H1 (cell line): ENCODE measurements at regions not wholly inside any gene's neighbourhood (a gene's known extent, or its start where the extent isn't known, plus 50 kb on each side); places are given as distances from the start of the nearest gene placed in this dataset.

ENCODE experiments used
- CTCF ChIA-PET: fragments of 300-600 bp; sonication (Branson Sonifier 250); formaldehyde crosslinking; loops from one replicate; lab custom pipeline; 2021; ENCODE audit not compliant: partially characterized antibody; lab: Charles Lee
- POLR2A ChIA-PET: fragments of 300-600 bp; sonication (Branson Sonifier 250); formaldehyde crosslinking; loops from one replicate; lab custom pipeline; 2021; ENCODE audit warnings: inconsistent platforms; ENCODE audit not compliant: partially characterized antibody; lab: Charles Lee
- DNase-seq, 2 experiments: peaks; one replicate each; pipeline versions ENCODE4 v3.0.0 to v3.0.0-alpha.2; 2010 to 2022; ENCODE audit warnings: low spot score in 2 of 2, low read depth in 1 of 2, mixed read lengths in 1 of 2
- FAIRE-seq: peaks from 2 replicates; lab custom pipeline; 2011; peaks lifted over from hg19 to GRCh38; lab: Jason Lieb, UNC
- H2AFZ ChIP-seq: 2 replicates; pipeline ENCODE4 v1.8.1; 2012; ENCODE audit warnings: low read length, inconsistent platforms
- H2AK5ac ChIP-seq: 2 replicates; pipeline ENCODE4 v1.6.1; 2013; ENCODE audit warnings: low read depth, low read length
- H2BK120ac ChIP-seq: replicated peaks from 2 replicates; pipeline ENCODE3; 2013; ENCODE audit warnings: low read depth, low read length, inconsistent platforms
- H2BK12ac ChIP-seq: 2 replicates; pipeline ENCODE4 v1.6.1; 2013; ENCODE audit warnings: low read depth, low read length
- H2BK15ac ChIP-seq: 2 replicates; pipeline ENCODE4 v1.6.1; 2013; ENCODE audit warnings: low read length
- H2BK20ac ChIP-seq: 2 replicates; pipeline ENCODE4 v1.6.1; 2013; ENCODE audit warnings: low read length
- H2BK5ac ChIP-seq: 2 replicates; pipeline ENCODE4 v1.6.1; 2013; ENCODE audit warnings: low read depth, low read length
- H3K14ac ChIP-seq: 2 replicates; pipeline ENCODE4 v1.6.1; 2013; ENCODE audit warnings: inconsistent platforms; ENCODE audit not compliant: insufficient read length
- H3K18ac ChIP-seq: 2 replicates; pipeline ENCODE4 v1.6.1; 2013; ENCODE audit warnings: low read length; ENCODE audit errors: extremely low read depth
- H3K23ac ChIP-seq: 2 replicates; pipeline ENCODE4 v1.6.1; 2013; ENCODE audit warnings: inconsistent platforms; ENCODE audit not compliant: insufficient read length
- H3K23me2 ChIP-seq: 2 replicates; pipeline ENCODE4 v1.6.1; 2013; ENCODE audit warnings: low read depth, low read length
- H3K27ac ChIP-seq: 2 replicates; pipeline ENCODE4 v1.6.1; 2011; ENCODE audit warnings: low read depth, low read length, inconsistent platforms
- H3K27me3 ChIP-seq, 4 experiments: replicated peaks in 1 of 4; 1 replicate in 1 of 4; 2 replicates in 3 of 4; pipeline versions ENCODE4 v1.6.1 to v1.8.1; 2011 to 2013; ENCODE audit warnings: low read length in 3 of 4, mild to moderate bottlenecking in 3 of 4, inconsistent platforms in 2 of 4, mixed read lengths in 2 of 4, moderate library complexity in 1 of 4; ENCODE audit not compliant: control insufficient read depth in 3 of 4, insufficient read depth in 3 of 4; ENCODE audit errors: extremely low read depth in 1 of 4
- H3K36me3 ChIP-seq, 4 experiments: 2 replicates each; pipeline versions ENCODE4 v1.6.1 to v1.8.1; 2011 to 2013; ENCODE audit warnings: mild to moderate bottlenecking in 4 of 4, low read length in 3 of 4, moderate library complexity in 2 of 4, control low read depth in 1 of 4, inconsistent platforms in 1 of 4; ENCODE audit not compliant: insufficient read depth in 4 of 4, control insufficient read depth in 2 of 4
- H3K4ac ChIP-seq: replicated peaks from 2 replicates; pipeline ENCODE3; 2013; ENCODE audit warnings: low read length, low read depth, mixed read lengths, inconsistent platforms; ENCODE audit not compliant: insufficient read length
- H3K4me1 ChIP-seq, 4 experiments: replicated peaks in 1 of 4; 1 replicate in 1 of 4; 2 replicates in 3 of 4; pipeline versions ENCODE4 v1.6.1 to v1.8.1; 2011 to 2013; ENCODE audit warnings: low read length in 3 of 4, inconsistent platforms in 2 of 4, mixed read lengths in 1 of 4; ENCODE audit not compliant: insufficient read depth in 4 of 4, control insufficient read depth in 3 of 4
- H3K4me2 ChIP-seq, 2 experiments: 2 replicates each; pipeline versions ENCODE4 v1.6.1 to v1.8.1; 2011 to 2013; ENCODE audit warnings: low read depth in 2 of 2, low read length in 2 of 2, control low read depth in 1 of 2, inconsistent platforms in 1 of 2, mild to moderate bottlenecking in 1 of 2; ENCODE audit not compliant: insufficient read depth in 1 of 2
- H3K4me3 ChIP-seq, 4 experiments: fragments of 200-600, 300-600 bp in 1 of 4; sonication (generic), shearing (Covaris generic), sonication (Bioruptor Twin) in 1 of 4; 2 replicates each; pipeline versions ENCODE4 v1.5.1 to v1.8.1; 2011 to 2016; ENCODE audit warnings: low read length in 4 of 4, low read depth in 3 of 4, control low read depth in 2 of 4, inconsistent platforms in 2 of 4, mild to moderate bottlenecking in 2 of 4, mixed read lengths in 1 of 4, moderate library complexity in 1 of 4; ENCODE audit not compliant: insufficient read depth in 2 of 4; ENCODE audit errors: extremely low read depth in 1 of 4
- H3K56ac ChIP-seq: replicated peaks from 2 replicates; pipeline ENCODE3; 2013; ENCODE audit warnings: low read depth, mild to moderate bottlenecking, mixed read lengths, low read length, inconsistent platforms; ENCODE audit not compliant: insufficient read length
- H3K79me1 ChIP-seq: 2 replicates; pipeline ENCODE4 v1.6.1; 2013; ENCODE audit warnings: low read depth, low read length, control low read depth
- H3K79me2 ChIP-seq, 2 experiments: 2 replicates each; pipeline versions ENCODE4 v1.6.1 to v1.8.1; 2012 to 2013; ENCODE audit warnings: low read length in 2 of 2, mild to moderate bottlenecking in 2 of 2, inconsistent platforms in 1 of 2; ENCODE audit not compliant: insufficient read depth in 2 of 2, control insufficient read depth in 1 of 2
- H3K9ac ChIP-seq, 4 experiments: replicated peaks in 1 of 4; 1 replicate in 1 of 4; 2 replicates in 3 of 4; pipeline versions ENCODE4 v1.6.1 to v1.8.1; 2011 to 2013; ENCODE audit warnings: low read depth in 3 of 4, low read length in 3 of 4, control low read depth in 2 of 4, mild to moderate bottlenecking in 2 of 4, moderate library complexity in 2 of 4, inconsistent platforms in 1 of 4; ENCODE audit errors: extremely low read depth in 1 of 4
- H3K9me3 ChIP-seq, 2 experiments: 2 replicates each; pipeline versions ENCODE4 v1.6.1 to v1.8.1; 2012 to 2013; ENCODE audit warnings: mild to moderate bottlenecking in 2 of 2, moderate library complexity in 2 of 2, control low read depth in 1 of 2, inconsistent platforms in 1 of 2, low read depth in 1 of 2, low read length in 1 of 2, mixed read lengths in 1 of 2; ENCODE audit not compliant: insufficient read depth in 2 of 2
- H4K20me1 ChIP-seq, 2 experiments: replicated peaks in 1 of 2; 2 replicates each; pipeline versions ENCODE3 to v1.8.1; 2011 to 2013; ENCODE audit warnings: inconsistent platforms in 2 of 2, low read length in 2 of 2, mild to moderate bottlenecking in 1 of 2; ENCODE audit not compliant: insufficient read depth in 2 of 2, control insufficient read depth in 1 of 2
- H4K5ac ChIP-seq: 2 replicates; pipeline ENCODE4 v1.6.1; 2013; ENCODE audit warnings: low read length, low read depth, mixed read lengths, inconsistent platforms; ENCODE audit not compliant: insufficient read length
- H4K8ac ChIP-seq: 2 replicates; pipeline ENCODE4 v1.8.0; 2013; ENCODE audit warnings: mild to moderate bottlenecking, moderate library complexity, low read length, inconsistent platforms; ENCODE audit not compliant: insufficient read depth; ENCODE audit errors: extremely low read depth
- H4K91ac ChIP-seq: replicated peaks from 2 replicates; pipeline ENCODE3; 2013; ENCODE audit warnings: low read length, mixed read lengths, inconsistent platforms; ENCODE audit not compliant: insufficient read length
- ASH2L ChIP-seq: fragments of 200-600, 300-600 bp; sonication (generic); IDR thresholded peaks from one replicate; pipeline ENCODE4 v1.7.1; 2017; ENCODE audit warnings: low read length
- EP300 ChIP-seq, 2 experiments: IDR thresholded peaks; 1 replicate in 1 of 2; 2 replicates in 1 of 2; pipeline ENCODE4 v1.6.1; 2011 to 2012; ENCODE audit warnings: low read depth in 2 of 2, low read length in 2 of 2, mild to moderate bottlenecking in 2 of 2, borderline replicate concordance in 1 of 2, inconsistent platforms in 1 of 2, moderate library complexity in 1 of 2
- FOSL1 ChIP-seq: IDR thresholded peaks from 2 replicates; pipeline ENCODE4 v1.6.1; 2011; ENCODE audit warnings: mild to moderate bottlenecking, low read depth, low read length, moderate library complexity; ENCODE audit not compliant: insufficient read depth
- GABPA ChIP-seq: IDR thresholded peaks from 2 replicates; pipeline ENCODE4 v1.6.1; 2011; ENCODE audit warnings: mild to moderate bottlenecking, low read length, moderate library complexity, borderline replicate concordance; ENCODE audit not compliant: insufficient read depth
- MAFK ChIP-seq: IDR thresholded peaks from 2 replicates; pipeline ENCODE4 v1.6.1; 2012; ENCODE audit warnings: low read depth, mild to moderate bottlenecking, improper control_type of control experiment, low read length
- POLR2A ChIP-seq, 2 experiments: IDR thresholded peaks; 1 replicate in 1 of 2; 2 replicates in 1 of 2; pipeline ENCODE4 v1.6.1; 2011; ENCODE audit warnings: low read depth in 2 of 2, low read length in 2 of 2, mild to moderate bottlenecking in 2 of 2; ENCODE audit errors: control extremely low read depth in 1 of 2
- SAP30 ChIP-seq: fragments of 300-600 bp; sonication (generic); IDR thresholded peaks from 2 replicates; pipeline ENCODE4 v1.7.1; 2012; ENCODE audit warnings: low read length, moderate library complexity, mild to moderate bottlenecking, inconsistent platforms; ENCODE audit not compliant: insufficient read depth, insufficient replicate concordance
- SRF ChIP-seq: IDR thresholded peaks from 2 replicates; pipeline ENCODE4 v1.6.1; 2011; ENCODE audit warnings: mild to moderate bottlenecking, low read depth, low read length, moderate library complexity
- TAF7 ChIP-seq: optimal IDR thresholded peaks from 2 replicates; pipeline ENCODE3; 2011; ENCODE audit warnings: low read depth, mild to moderate bottlenecking, inconsistent platforms, low read length, moderate library complexity, borderline replicate concordance
- TBP ChIP-seq: IDR thresholded peaks from 2 replicates; pipeline ENCODE4 v1.6.1; 2011; ENCODE audit warnings: low read depth, low read length, improper control_type of control experiment
- WGBS, 2 experiments: shearing (Covaris generic) in 1 of 2; methylation state at CpG; one replicate each; pipeline versions ENCODE4 v1.1.6 to v1.1.7; 2013 to 2015; ENCODE audit warnings: low lambda C conversion rate in 2 of 2, mixed read lengths in 2 of 2, inconsistent platforms in 1 of 2, low coverage in 1 of 2, missing lambda C conversion rate in 1 of 2; ENCODE audit not compliant: insufficient replicate concordance in 2 of 2, insufficient coverage in 1 of 2, insufficient read length in 1 of 2; ENCODE audit errors: extremely low coverage in 1 of 2, missing lambda C conversion rate in 1 of 2; 5-methylcytosine and 5-hydroxymethylcytosine counted together

DNA sequence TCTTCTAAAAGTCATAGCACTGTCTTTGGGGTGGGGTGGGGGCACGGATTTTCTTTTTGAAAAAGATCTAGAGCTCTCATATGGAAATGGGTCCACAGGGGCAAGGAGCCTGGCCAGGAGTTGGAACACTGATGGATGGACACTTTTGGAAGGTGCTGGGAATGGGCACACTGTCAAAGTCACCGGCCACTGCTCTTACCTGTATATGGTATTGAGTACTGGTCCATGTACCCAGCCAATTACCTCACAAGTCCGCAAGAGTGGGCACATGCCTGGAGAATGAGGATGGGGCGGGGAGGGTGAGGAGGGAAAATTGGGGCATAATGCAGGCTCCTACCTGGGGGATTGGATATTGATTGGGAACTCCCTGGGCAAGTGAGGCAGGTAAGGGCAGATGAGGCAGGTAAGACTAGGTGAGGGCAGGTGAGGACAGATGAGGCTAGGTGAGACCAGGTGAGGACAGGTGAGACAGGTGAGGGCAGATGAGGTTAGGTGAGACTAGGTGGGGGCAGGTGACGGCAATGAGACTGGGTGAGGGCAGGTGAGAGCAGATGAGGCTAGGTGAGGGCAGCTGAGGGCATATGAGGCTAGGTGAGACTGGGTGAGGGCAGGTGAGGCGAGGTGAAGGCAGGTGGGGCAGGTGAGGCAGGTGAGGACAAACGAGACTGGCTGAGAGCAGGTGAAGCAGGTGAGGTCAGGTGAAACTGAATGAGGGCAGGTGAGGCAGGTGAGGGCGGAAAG, 167.9 kb downstream of the NRN1 start:
- Histone ChIP-seq H3K79me1 (no peaks in the 10 kb centered on the region), H2AFZ (no peak overlapping the region), H3K4me3 (no peak overlapping the region), H3K9ac (no peak overlapping the region), H3K79me2 (no peaks in the 10 kb centered on the region), H3K18ac (no peak overlapping the region), H2BK12ac (no peak overlapping the region), H3K56ac (no peak overlapping the region), H3K27me3 (peaks cover 0 to 5% (median 2%) of the 10 kb centered on the region in 4 experiments; a peak in 1 of 7 replicates), H2BK120ac (no peak overlapping the region), H4K8ac (no peak overlapping the region; the same call in 1 of the 2 replicates), H2BK15ac (0 out of 2 replicates have a peak overlapping the region, but pooled peaks have one; percentile 63), H3K9me3 (peaks cover 0 to 4% of the 10 kb centered on the region in 2 experiments; a peak in 1 of 4 replicates), H4K91ac (no peak overlapping the region), H3K27ac (no peak overlapping the region), H4K5ac (no peak overlapping the region), H4K20me1 (no peaks in the 10 kb centered on the region), H2BK20ac (no peak overlapping the region), H2BK5ac (0 out of 2 replicates have a peak overlapping the region, but pooled peaks have one; percentile 19), H2AK5ac (peak overlapping the region; percentile 42; the same call in 1 of the 2 replicates), H3K4ac (no peak overlapping the region), H3K23me2 (no peaks in the 10 kb centered on the region), H3K4me1 (no peaks in the 10 kb centered on the region; a peak in 1 of 7 replicates), H3K23ac (no peak overlapping the region), H3K4me2 (no peak overlapping the region), H3K14ac (no peak overlapping the region), H3K36me3 (no peaks in the 10 kb centered on the region)
- CTCF ChIA-PET, result no interaction called here
- 86% methylated on average over 8 of the region's 8 CpGs; no CpG with 5 or more reads in 1 of the 2 experiments for WGBS, 2 experiments
- FAIRE-seq (no peak), DNase-seq (no peak)
- POLR2A ChIA-PET, result interaction anchor here (1.9 kb wide), 1 partner anchor 12 kb away, joined by 5 read pairs; no protein-coding TSS in a partner anchor
- TF ChIP-seq SAP30 (no peak), MAFK (no peak), TBP (no peak), POLR2A (IDR thresholded peaks at IDR 0.05; ENCODE audit: control extremely low read depth in 1 of 2, low read depth in 2 of 2, low read length in 2 of 2) (no peak), EP300 (IDR thresholded peaks at IDR 0.05; ENCODE audit: borderline replicate concordance in 1 of 2, low read depth in 2 of 2, low read length in 2 of 2) (no peak), FOSL1 (no peak), SRF (no peak), GABPA (no peak), TAF7 (no peak), ASH2L (no peak)
